ENCODE measurements at regions not wholly inside any gene's neighbourhood (a gene's known extent, or its start where the extent isn't known, plus 50 kb on each side); places are given as distances from the start of the nearest gene placed in this dataset.

- no peak for TF ChIP-seq CTCF (IDR thresholded peaks at IDR 0.05)
- Mint-ChIP-seq H3K4me1 (peaks cover 6 to 7% of the 10 kb centered on the region in 2 donors), H3K4me3 (no peak overlapping the region), H3K27me3 (ENCODE audit: low read depth in 2 of 2) (no peaks in the 10 kb centered on the region), H3K36me3 (no peaks in the 10 kb centered on the region), H3K27ac (no peak overlapping the region), H3K9me3 (no peaks in the 10 kb centered on the region)
- intact Hi-C loops (cut with micrococcal nuclease) = no loop called here
- no peaks in the 10 kb centered on the region for H3K4me1 ChIP-seq (ENCODE audit: control insufficient read depth, insufficient read depth, low read length)
- WGBS (ENCODE audit: insufficient coverage) = 80% methylated on average over 6 of the region's 6 CpGs
- H3K36me3 ChIP-seq (ENCODE audit: control insufficient read depth, insufficient read depth, low read length) = no peaks in the 10 kb centered on the region
- no peak for ATAC-seq
- H3K27me3 ChIP-seq (ENCODE audit: control insufficient read depth, insufficient read depth, low read length) = no peaks in the 10 kb centered on the region
- H3K4me3 ChIP-seq (ENCODE audit: low read length) = no peak overlapping the region
- no peaks in the 10 kb centered on the region for H3K9me3 ChIP-seq (ENCODE audit: control insufficient read depth, insufficient read depth, low read length)
- no peak for DNase-seq
- no peak overlapping the region for H3K27ac ChIP-seq (ENCODE audit: low read length)
These were observed 410.6 kb downstream of the ZNF521 start for GRCh38 chr18:24941174-24941951.

- no peaks in the 10 kb centered on the region for H3K36me3 ChIP-seq (ENCODE audit: control insufficient read depth, insufficient read depth, low read length)
- no peak overlapping the region for H3K27ac ChIP-seq (ENCODE audit: low read length)
- no peaks in the 10 kb centered on the region for H3K9me3 ChIP-seq (ENCODE audit: control insufficient read depth, insufficient read depth, low read length)
- DNase-seq = no peak
- ATAC-seq = no peak
- H3K27me3 Mint-ChIP-seq (ENCODE audit: low read depth in 2 of 2) = no peaks in the 10 kb centered on the region
- H3K27me3 ChIP-seq (ENCODE audit: control insufficient read depth, insufficient read depth, low read length) = no peaks in the 10 kb centered on the region
- no peak overlapping the region for H3K27ac Mint-ChIP-seq
- no peaks in the 10 kb centered on the region for H3K9me3 Mint-ChIP-seq
- no peaks in the 10 kb centered on the region for H3K4me1 ChIP-seq (ENCODE audit: control insufficient read depth, insufficient read depth, low read length)
- 87% methylated on average over 4 of the region's 4 CpGs for WGBS (ENCODE audit: insufficient coverage)
- intact Hi-C loops (cut with micrococcal nuclease) = no loop called here
- H3K4me3 ChIP-seq (ENCODE audit: low read length) = no peak overlapping the region
- H3K4me3 Mint-ChIP-seq = no peak overlapping the region
- H3K36me3 Mint-ChIP-seq = no peaks in the 10 kb centered on the region
- H3K4me1 Mint-ChIP-seq = peaks cover 6 to 7% of the 10 kb centered on the region in 2 donors
- no peak for TF ChIP-seq CTCF (IDR thresholded peaks at IDR 0.05)
These were observed 409.8 kb downstream of the ZNF521 start for GRCh38 chr18:24942144-24942543.

- Histone ChIP-seq H3K4me1 (ENCODE audit: control insufficient read depth, insufficient read depth, low read length) (no peaks in the 10 kb centered on the region), H3K9me3 (ENCODE audit: control insufficient read depth, insufficient read depth, low read length) (no peaks in the 10 kb centered on the region), H3K27ac (ENCODE audit: low read length) (no peak overlapping the region), H3K36me3 (ENCODE audit: control insufficient read depth, insufficient read depth, low read length) (no peaks in the 10 kb centered on the region), H3K4me3 (ENCODE audit: low read length) (no peak overlapping the region), H3K27me3 (ENCODE audit: control insufficient read depth, insufficient read depth, low read length) (no peaks in the 10 kb centered on the region)
- WGBS (ENCODE audit: insufficient coverage) = 74% methylated on average over 6 of the region's 8 CpGs
- intact Hi-C loops (cut with micrococcal nuclease) = no loop called here
- Mint-ChIP-seq H3K9me3 (no peaks in the 10 kb centered on the region), H3K36me3 (no peaks in the 10 kb centered on the region), H3K4me3 (no peak overlapping the region), H3K4me1 (peaks cover 6 to 7% of the 10 kb centered on the region in 2 donors), H3K27ac (no peak overlapping the region), H3K27me3 (ENCODE audit: low read depth in 2 of 2) (peaks cover 0 to 8% of the 10 kb centered on the region in 2 donors)
- DNase-seq (no peak), ATAC-seq (no peak)
- no peak for TF ChIP-seq CTCF (IDR thresholded peaks at IDR 0.05)
These were observed 404.3 kb downstream of the ZNF521 start for GRCh38 chr18:24947521-24948305.
